OCI-LY1 (cell line): ENCODE measurements at regions not wholly inside any gene's neighbourhood (a gene's known extent, or its start where the extent isn't known, plus 50 kb on each side); places are given as distances from the start of the nearest gene placed in this dataset.
"Not testable (repeated sequence)": the region's sequence is repeated elsewhere in the genome, so short reads cannot be mapped to it uniquely, and the experiment has no call there.

ENCODE experiments used
- CTCF ChIP-seq: fragments of 200-600 bp; sonication (generic), shearing (Covaris generic); IDR thresholded peaks from 2 replicates; pipeline ENCODE4 v1.5.1; 2017; ENCODE audit warnings: mild to moderate bottlenecking, antibody characterized with exemption, low read length, moderate library complexity, mixed read lengths
- EZH2 ChIP-seq: fragments of 200-600 bp; sonication (generic), shearing (Covaris generic); IDR thresholded peaks from 2 replicates; pipeline ENCODE4 v1.8.0; 2017; ENCODE audit warnings: borderline replicate concordance, mixed run types, mild to moderate bottlenecking, antibody characterized with exemption, low read length, moderate library complexity, mixed read lengths

- not testable (repeated sequence) for TF ChIP-seq EZH2, CTCF
These were observed 50.1 kb upstream of the SESTD1 start for GRCh38 chr2:179314729-179315128.
